TTC549 (cell line): ENCODE measurements at regions not wholly inside any gene's neighbourhood (a gene's known extent, or its start where the extent isn't known, plus 50 kb on each side); places are given as distances from the start of the nearest gene placed in this dataset.

ENCODE experiments used
- FAIRE-seq: peaks from 2 replicates; lab custom pipeline; 2012; peaks lifted over from hg19 to GRCh38; lab: Jason Lieb, UNC

DNA sequence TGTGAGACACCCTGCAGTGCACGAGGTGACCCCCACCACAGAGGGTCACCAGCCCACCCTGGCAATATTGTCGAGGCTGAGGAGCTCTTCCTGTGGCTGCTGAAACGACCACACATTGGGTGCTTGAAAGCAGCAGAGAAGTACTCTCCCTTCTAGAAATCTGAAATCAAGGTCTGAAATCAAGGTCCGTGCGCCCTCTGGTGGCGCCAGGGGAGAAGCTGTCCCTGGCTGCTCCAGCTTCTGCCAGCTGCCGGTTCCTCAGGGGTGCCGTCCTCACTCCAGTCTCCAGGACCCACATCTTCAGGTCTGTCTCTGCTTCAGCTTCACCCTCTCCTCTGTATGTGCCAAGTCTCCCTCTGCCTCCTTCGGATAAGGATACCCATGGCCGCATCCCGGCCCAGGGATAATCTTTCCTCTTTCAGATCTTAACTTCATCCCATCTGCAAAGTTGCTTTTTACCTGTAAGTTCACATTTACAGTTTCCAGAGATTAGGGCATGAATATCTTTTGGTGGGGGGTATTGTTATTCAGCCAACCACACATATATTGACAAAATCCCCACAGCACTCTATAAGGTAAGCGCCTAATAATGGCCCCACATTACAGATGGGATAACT is 108.3 kb upstream of the PHACTR3 start:
- peak; percentile 7 for FAIRE-seq

DNA sequence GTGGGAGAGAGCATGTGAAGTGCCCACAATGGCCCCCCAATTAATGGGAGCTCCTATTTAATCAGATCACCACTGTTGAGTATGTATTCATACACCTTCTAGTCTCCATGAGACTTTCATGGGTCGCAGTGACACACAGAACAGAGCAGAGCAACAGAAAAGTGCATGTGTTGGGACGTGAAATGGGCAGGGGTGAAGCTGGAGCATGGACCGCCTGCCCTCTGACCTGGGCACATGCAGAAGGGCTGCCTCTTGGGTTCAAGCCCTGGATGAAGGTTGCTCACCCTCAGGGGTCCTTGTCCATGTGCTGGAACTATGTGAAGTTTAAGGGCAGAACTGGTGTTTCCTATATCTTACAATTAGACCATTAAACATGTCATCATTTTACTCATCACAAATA is 106.0 kb upstream of the PHACTR3 start:
- FAIRE-seq, result no peak

- no peak for FAIRE-seq
Observed at GRCh38 chr20:59499863-59500262, 104.5 kb upstream of the PHACTR3 start.

DNA sequence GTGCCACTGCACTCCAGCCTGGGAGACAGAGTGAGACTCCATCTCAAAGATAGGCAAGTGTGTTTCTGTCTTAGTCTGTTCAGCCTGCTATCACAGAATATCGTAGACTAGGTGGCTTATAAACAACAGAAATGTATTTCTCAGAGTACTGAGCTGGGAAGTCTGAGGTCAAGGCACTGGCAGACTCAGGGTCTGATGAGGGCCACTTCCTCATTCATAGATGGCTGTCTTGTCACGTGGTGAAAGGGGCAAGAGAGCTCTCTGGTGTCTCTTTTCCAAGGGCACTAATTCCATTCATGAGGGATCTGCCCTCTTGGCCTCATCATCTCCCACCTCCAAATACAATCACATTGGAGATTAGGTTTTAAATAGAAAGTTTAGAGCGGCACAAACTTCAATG is 95.6 kb upstream of the PHACTR3 start:
- FAIRE-seq, result no peak

DNA sequence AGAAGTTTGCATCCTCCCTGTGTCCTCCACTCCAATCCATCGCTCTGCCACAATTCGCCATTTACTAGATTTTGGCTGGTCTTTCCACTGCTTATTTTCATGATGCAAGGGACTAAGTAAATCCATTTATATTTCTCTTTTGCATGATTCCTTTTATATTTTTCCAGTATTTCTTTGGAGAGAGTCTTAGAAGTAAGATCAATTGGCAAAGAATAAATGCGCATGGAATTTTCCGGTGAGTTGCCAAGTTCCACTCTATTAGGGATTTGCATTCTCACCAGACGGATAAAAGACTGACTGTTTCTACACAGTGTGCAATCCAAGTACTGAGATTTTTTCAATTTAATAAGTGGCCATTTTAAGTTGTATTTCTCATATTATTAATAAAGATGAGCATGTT is 91.7 kb upstream of the PHACTR3 start:
- no peak for FAIRE-seq

DNA sequence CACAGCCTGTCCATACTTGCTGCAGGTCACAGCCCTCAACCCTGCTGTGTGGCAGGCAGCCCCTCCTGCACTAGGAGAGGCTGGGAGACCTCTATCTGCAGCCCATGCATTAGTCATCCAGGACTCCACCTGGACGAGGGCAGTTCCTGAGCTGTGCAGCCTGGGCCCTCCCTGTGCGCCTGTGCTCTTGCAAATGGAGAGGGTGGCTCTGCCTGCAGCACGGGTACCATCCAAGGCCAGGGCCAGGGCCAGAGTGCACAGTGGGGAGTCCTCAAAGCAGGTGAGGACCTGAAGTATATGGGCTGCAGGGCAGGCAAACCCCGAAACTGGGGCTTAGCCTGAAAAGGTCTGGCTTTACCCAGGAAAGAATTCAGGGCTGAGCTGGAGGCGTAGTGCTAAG is 89.8 kb upstream of the PHACTR3 start:
- FAIRE-seq, result no peak

- FAIRE-seq, result peak; percentile 50
Observed at GRCh38 chr20:59515013-59515905, 89.1 kb upstream of the PHACTR3 start.

DNA sequence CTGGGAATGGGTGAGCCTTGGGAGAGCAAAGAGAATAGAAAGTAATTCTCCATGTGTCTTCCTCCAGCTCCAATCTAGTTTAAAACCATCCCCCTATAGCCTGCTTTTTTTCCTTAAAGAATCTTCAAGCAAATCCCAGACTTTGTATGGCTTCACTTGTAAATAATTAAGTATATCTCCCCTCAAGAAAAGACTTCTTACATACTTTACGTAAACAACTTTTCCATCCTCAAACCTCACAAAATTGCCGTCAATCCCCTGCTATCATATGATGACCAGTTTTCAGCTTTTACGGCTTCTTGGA is 88.5 kb upstream of the PHACTR3 start:
- FAIRE-seq, result no peak

DNA sequence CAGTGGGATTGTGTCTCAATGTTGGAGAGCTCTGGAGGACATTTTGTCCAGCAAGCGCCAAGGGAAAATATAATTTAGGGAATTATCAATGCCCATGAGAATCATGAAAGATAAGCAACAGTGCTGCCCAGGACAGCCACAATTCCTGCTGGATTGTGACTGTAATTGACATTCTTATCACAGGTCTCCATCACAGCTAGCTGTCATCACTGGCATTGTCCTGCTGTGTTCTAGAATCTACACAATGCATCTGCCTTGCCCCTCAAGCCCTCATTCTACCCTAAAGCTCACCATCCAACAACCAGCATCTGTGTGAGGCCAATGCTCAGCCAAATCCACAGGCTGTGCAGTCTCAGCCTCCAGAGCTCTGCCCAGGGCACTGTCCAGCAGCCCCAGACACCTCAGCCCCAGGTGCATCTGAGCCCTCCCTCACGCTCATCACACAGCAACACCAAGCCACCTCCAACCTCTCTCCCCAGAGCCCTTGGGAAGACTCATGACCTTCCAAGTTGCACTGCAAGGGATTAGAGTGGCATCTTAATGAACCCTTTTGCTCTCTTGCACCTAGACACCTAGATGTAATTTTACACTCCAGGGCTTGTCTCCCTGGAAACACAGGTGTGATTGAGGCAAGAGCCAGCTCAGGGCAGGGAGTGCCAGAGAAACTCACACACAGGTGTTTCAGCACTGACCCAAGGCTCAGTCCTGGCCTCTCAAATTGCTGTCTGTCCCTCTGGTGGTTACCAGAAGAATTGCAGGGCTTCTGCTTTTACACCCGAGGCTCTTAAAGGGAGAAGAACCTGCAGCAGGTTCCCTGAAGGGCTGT is 85.2 kb upstream of the PHACTR3 start:
- no peak for FAIRE-seq

DNA sequence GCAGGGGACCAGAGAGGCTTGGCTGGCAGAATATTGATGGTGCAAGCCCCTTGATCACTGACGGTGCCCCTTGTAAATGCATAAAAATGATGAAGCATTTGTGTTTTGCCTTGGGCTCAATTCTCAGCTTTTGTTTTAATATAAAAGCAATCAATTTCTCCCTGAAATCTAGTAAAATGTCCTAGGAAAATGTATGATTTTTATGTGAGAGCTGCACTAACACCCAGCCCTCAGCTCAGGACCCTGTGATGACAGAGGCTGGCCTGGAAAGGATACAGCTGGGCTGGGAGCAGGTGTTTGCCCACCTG is 84.7 kb upstream of the PHACTR3 start:
- no peak for FAIRE-seq

- FAIRE-seq, result no peak
Observed at GRCh38 chr20:59520814-59521213, 83.5 kb upstream of the PHACTR3 start.

- peak; percentile 36 for FAIRE-seq
Observed at GRCh38 chr20:59525500-59526241, 78.7 kb upstream of the PHACTR3 start.

GRCh38 chr20:59526242-59527225 is 77.8 kb upstream of the PHACTR3 start:
- FAIRE-seq, result no peak

DNA sequence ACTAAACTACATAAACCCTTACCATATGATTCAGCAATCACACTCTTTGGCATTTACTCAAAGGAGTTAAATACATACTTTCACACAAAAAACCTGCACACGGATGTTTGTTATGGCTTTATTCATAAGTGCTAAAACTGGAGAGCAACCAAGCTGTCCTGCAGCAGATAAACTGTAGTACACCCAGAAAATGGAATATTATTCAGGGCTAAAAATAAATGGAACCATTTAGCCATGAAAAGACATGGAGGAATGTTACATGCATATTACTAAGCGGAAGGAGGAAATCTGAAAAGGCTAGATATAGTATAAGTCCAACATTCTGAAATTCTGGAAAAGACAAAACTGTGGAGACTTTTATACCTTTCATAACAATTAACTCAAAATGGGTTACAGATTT is 73.6 kb upstream of the PHACTR3 start:
- no peak for FAIRE-seq

DNA sequence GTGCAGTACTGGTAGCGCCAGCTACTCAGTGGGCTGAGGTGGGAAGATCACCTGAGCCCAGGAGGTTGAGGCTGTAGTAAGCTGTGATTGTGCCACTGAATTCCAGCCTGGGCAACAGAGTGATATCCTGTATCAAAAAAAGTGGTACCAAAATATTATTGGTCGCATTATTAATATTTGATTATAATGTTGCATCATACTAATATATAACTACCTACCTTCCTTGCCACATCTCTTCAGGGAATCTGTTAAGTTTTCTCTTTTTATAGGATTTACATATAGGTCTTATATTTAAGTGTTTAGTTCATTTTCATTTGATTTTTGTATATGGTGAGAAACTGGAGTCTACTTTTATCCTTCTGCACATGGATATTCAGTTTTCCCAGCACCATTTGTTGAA is 66.3 kb upstream of the PHACTR3 start:
- no peak for FAIRE-seq

DNA sequence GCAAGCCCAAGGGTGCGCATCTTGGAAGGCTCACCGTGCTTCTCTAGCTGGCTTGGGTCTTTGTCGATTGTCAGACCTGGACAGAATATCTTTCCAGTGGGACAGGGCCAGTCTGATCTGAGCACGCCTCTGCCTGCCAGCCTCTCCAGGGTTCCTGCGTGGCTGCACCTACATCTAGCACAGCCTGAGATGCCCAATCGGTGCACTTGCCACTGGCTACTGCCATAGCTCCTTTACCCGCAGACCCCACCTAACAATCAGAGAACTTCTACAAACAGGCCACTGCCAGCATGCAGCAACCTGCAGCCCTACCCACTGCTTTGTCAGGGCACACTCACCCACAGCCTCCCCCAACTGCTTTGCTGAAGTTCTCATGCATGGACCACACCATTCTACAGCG is 56.7 kb upstream of the PHACTR3 start:
- no peak for FAIRE-seq
